CD1c-positive myeloid dendritic cell (primary cell): ENCODE measurements at regions not wholly inside any gene's neighbourhood (a gene's known extent, or its start where the extent isn't known, plus 50 kb on each side); places are given as distances from the start of the nearest gene placed in this dataset.
"Not testable (repeated sequence)": the region's sequence is repeated elsewhere in the genome, so short reads cannot be mapped to it uniquely, and the experiment has no call there.

Experiments
- DNase-seq: peaks from one replicate; pipeline ENCODE4 v3.0.0-alpha.2; 2016; ENCODE audit errors: extremely low spot score

- no peak for DNase-seq
Measured at GRCh38 chr18:41693008-41693407, 262.0 kb upstream of the PIK3C3 start.

DNA sequence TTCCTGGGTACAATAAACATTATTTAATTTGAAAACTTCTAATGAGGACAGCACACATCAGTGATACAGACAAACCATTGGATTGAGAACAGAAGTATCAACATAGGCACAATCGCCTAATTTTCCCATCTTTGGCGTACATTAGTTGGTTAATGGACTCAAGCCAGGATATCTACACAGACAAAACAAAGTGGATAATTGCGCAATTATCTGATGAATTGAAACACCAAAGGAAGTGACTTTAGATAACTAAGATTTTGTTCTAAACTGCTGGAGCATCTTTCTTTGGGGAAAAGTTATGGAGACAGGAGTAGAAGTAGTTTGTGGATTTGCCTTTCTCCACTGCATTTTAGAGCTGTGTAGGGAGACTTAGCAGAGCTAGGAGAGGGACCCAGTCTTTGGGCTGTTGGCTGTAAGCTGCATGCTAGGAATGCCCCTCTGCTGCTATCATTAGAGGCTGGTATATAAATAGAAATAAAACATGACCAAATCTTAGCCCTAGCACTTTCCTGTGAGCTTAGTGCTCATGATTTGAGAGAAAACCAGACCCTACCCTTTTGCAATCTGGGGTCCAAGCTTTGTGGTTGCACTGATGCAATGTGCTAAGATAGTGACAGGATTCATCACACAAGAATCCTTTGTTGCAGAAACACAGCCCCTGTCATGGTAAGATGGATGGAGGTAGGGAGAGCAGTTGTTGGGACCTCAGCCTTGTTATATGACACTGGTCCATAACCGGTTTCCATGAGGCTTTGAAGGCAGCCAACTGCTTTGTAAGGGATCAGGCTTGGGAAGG lies 264.5 kb upstream of the PIK3C3 start:
- no peak for DNase-seq

- no peak for DNase-seq
Measured at GRCh38 chr18:41687138-41687537, 267.9 kb upstream of the PIK3C3 start.

DNA sequence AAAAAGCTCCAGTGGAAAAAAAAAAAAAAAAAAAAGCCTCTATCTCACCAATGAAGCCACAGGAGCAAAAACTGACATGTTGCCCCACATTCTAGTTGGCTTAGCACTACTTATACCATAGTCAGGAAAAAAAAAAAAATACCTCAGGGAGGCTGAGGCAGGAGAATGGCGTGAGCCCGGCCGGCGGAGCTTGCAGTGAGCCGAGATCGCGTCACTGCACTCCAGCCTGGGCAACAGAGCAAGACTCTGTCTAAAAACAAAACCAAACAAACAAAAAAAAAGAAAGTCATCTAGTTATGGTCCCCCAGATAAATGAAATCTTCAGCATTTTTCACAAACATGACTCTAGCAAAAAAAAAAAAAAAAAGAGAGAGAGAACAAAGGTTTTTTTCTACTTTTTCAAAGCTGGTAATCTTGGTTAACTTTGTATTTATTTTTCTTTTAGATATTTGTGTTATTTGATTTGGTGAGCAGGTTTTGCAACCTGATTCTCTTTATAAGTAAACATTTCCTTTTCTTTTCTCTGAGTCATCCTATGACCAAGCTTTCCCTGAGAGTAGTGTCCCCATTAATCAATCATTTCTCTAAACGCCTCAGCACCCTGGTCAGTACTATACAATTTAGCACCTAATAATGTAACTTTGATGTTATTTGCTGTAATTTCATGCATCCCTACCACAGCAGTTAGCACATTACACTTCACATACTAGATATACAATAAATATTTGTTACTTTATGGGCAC lies 273.7 kb upstream of the PIK3C3 start:
- no peak for DNase-seq

GRCh38 chr18:41674506-41674905 lies 280.5 kb upstream of the PIK3C3 start:
- DNase-seq: no peak

DNA sequence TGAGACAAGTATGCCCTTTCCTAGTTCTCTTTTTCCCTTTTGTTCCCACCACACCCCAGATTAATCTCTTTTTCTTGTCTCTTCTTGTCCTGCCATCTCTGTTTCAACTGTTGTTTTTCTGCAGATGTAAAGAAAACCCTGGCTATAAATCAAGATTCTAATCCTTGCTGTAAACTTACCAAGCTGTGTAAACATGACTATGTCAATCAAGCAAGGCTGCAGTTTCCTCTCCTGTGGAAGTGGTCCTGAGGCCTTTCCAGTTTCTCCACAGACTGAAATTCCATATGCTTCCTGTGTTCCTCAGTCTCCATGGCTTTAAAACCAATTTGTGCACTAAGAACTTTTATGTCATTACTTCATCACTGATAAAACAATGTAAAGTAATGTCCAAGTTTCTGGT lies 288.8 kb upstream of the PIK3C3 start:
- DNase-seq: no peak

- DNase-seq: no peak
Measured at GRCh38 chr18:41665210-41665609, 289.8 kb upstream of the PIK3C3 start.

GRCh38 chr18:41660654-41661053 lies 294.4 kb upstream of the PIK3C3 start:
- no peak for DNase-seq

GRCh38 chr18:41659438-41660130 lies 295.4 kb upstream of the PIK3C3 start:
- DNase-seq: no peak

DNA sequence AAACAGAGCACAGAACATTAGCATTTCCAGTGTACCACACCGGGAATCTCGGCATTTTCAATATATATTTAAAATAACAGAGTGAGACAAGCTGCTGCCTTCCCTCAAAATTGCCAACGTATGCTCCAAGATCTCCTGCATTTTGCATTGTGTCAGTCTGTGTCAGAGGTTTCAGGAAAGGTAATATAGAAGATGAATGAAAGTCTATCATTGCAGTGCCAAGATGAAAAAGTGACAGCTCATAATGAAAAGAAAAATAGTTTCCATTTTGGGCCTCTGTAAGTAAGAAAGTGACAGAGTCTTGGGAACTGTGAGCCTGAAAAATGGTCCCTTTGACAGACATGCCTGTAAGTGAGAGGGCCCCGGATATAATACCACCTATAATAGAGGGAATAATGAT lies 297.8 kb upstream of the PIK3C3 start:
- no peak for DNase-seq

- DNase-seq: no peak
Measured at GRCh38 chr18:41655074-41655473, 300.0 kb upstream of the PIK3C3 start.

- no peak for DNase-seq
Measured at GRCh38 chr18:41647914-41648313, 307.1 kb upstream of the PIK3C3 start.

DNA sequence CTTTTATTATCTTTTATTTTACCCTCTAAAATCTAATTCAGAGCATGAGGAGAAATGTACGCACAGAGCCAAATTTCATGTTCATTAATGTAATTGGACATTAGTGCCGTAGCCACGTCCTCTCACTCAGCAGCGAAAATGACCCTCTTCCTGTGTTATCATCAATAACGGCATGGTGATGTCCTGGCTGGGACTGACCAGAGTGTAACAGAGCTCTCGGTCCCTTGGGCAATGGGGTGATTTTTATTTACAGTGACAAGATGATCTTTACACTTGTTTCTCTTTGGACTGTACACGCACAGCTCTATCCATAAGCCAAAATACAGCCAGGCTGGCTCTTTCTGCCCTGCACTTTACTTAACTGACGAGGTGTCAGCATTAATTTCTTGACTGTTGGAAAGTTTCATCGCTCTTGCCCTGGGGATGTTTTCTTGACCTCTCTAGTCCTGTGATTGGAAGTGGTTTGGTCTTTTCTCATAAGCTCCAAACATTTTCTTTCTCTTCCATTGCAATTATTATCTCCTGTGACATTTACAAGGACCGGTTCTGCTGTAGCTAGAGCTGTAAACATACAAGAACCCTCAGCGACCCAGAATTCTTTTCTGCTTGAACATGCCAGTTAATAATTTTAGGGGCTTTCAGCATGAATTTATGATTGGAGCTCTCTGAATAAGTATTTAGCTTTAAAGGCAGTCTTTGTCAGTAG lies 308.0 kb upstream of the PIK3C3 start:
- no peak for DNase-seq

GRCh38 chr18:41645589-41646360 lies 309.3 kb upstream of the PIK3C3 start:
- DNase-seq: peak; percentile 12

DNA sequence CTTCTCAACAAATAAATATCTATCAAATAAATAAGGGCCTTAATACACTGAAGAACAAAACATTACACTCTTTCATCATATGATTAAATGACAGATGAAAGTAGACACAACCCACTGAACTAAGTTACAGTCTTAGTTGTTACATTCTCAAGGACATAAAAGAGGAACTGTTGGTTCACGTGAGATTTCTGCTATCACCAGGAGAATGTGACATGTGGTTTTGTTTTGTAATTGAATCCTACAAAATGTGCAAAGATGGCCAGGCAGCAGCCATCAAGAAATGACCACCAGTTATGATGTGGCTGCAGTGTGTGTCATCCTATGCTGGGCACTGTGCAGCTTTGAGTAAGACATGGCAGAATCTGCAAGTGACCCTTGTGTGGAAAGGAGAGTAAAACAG lies 310.6 kb upstream of the PIK3C3 start:
- no peak for DNase-seq

- DNase-seq: no peak
Measured at GRCh38 chr18:41643427-41643826, 311.6 kb upstream of the PIK3C3 start.

DNA sequence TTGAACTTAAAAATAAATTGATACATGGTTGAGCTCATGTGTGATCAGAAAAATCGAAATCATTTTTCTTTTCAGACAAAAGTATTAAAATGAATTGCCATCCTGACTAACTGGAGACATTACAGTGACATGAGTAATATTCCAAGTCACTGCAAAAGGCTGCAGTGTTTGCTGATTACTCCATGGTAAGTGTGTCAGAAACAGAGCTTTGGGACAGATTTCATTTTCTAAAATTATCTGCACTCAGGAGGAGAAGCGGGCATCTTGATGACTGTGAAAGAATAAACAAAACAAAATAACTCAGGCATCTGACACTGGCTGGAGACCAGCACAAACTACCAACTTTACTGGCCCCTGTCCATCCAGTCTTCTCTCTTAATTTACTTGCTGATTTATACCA lies 312.3 kb upstream of the PIK3C3 start:
- DNase-seq: no peak

DNA sequence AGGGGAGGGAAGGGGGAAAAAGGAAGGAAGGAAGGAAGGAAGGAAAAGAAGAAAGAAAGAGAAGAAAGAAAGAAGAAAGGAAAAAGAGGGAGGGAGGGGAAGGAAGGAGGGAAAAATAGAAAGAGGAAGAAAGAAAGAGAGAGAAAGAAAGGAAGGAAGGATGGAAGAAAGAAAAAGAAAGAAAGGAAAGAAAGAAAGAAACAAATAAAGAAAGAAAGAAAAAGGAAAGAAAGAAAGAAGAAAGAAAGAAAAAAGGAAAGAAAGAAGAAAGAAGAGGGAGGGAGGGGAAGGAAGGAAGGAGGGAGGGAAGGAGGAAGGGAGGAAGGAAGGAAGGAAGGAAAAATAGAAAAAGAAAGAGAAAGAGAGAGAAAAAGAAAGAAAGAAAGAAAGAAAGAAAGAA lies 315.8 kb upstream of the PIK3C3 start:
- DNase-seq: no peak

DNA sequence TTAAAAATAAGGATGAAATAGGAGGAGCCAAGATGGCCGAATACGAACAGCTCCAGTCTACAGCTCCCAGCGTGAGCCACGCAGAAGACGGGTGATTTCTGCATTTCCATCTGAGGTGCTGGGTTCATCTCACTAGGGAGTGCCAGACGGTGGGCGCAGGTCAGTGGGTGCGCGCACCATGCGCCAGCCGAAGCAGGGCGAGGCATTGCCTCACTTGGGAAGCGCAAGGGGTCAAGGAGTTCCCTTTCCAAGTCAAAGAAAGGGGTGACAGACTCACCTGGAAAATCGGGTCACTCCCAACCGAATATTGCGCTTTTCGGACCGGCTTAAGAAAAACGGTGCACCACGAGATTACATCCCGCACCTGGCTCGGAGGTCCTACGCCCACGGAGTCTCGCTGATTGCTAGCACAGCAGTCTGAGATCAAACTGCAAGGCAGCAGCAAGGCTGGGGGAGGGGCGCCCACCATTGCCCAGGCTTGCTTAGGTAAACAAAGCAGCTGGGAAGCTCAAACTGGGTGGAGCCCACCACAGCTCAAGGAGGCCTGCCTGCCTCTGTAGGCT lies 323.2 kb upstream of the PIK3C3 start:
- not testable (repeated sequence) for DNase-seq

- no peak for DNase-seq
Measured at GRCh38 chr18:41630232-41630886, 324.7 kb upstream of the PIK3C3 start.
